ENCODE measurements at regions not wholly inside any gene's neighbourhood (a gene's known extent, or its start where the extent isn't known, plus 50 kb on each side); places are given as distances from the start of the nearest gene placed in this dataset.

GRCh38 chr3:102206511-102207031, 228.2 kb upstream of the ZPLD1 start:
- no peak for TF ChIP-seq CTCF (IDR thresholded peaks at IDR 0.05)
- TF ChIP-seq POLR2AphosphoS5 (IDR thresholded peaks at IDR 0.05), result no peak
- TF ChIP-seq POLR2A (IDR thresholded peaks at IDR 0.05), result no peak
